Hepatocyte (in vitro differentiated cells): ENCODE measurements at regions not wholly inside any gene's neighbourhood (a gene's known extent, or its start where the extent isn't known, plus 50 kb on each side); places are given as distances from the start of the nearest gene placed in this dataset.

ENCODE experiments used
- DNase-seq: peaks from one replicate; pipeline ENCODE4 v3.0.0-alpha.2; 2016; ENCODE audit warnings: low spot score
- H2AFZ ChIP-seq: fragments of 200-600 bp; sonication (generic); 2 replicates; pipeline ENCODE4 v1.6.0; 2016; ENCODE audit warnings: antibody characterized with exemption, mild to moderate bottlenecking
- H3K27ac ChIP-seq: fragments of 200-600 bp; sonication (generic); 2 replicates; pipeline ENCODE4 v1.5.1; 2016; ENCODE audit warnings: mild to moderate bottlenecking
- H3K27me3 ChIP-seq: fragments of 200-600 bp; sonication (generic); 2 replicates; pipeline ENCODE4 v1.6.1; 2016
- H3K36me3 ChIP-seq: fragments of 200-600 bp; sonication (generic); replicated peaks from 2 replicates; pipeline ENCODE4 v1.5.1; 2016; ENCODE audit warnings: low read depth; ENCODE audit not compliant: insufficient read depth
- H3K4me1 ChIP-seq: fragments of 200-600 bp; sonication (generic); 2 replicates; pipeline ENCODE4 v1.5.1; 2016; ENCODE audit warnings: mild to moderate bottlenecking, moderate library complexity; ENCODE audit not compliant: insufficient read depth
- H3K4me2 ChIP-seq: fragments of 200-600 bp; sonication (generic); 2 replicates; pipeline ENCODE4 v1.6.0; 2016
- H3K4me3 ChIP-seq: fragments of 200-600 bp; sonication (generic); 2 replicates; pipeline ENCODE4 v1.5.1; 2016; ENCODE audit warnings: mild to moderate bottlenecking
- H3K79me2 ChIP-seq: fragments of 200-600 bp; sonication (generic); 2 replicates; pipeline ENCODE4 v1.6.0; 2017; ENCODE audit warnings: mild to moderate bottlenecking
- H3K9me2 ChIP-seq: fragments of 200-600 bp; sonication (generic); replicated peaks from 2 replicates; pipeline ENCODE4 v1.6.0; 2017; ENCODE audit warnings: mild to moderate bottlenecking; ENCODE audit not compliant: insufficient read depth
- H3K9me3 ChIP-seq: fragments of 200-600 bp; sonication (generic); 2 replicates; pipeline ENCODE4 v1.5.1; 2016; ENCODE audit warnings: low read depth, mild to moderate bottlenecking
- H4K20me1 ChIP-seq: fragments of 200-600 bp; sonication (generic); 2 replicates; pipeline ENCODE4 v1.6.0; 2016; ENCODE audit warnings: mild to moderate bottlenecking; ENCODE audit not compliant: insufficient read depth, poor library complexity, severe bottlenecking
- EZH2 ChIP-seq: fragments of 200-600 bp; sonication (generic); IDR thresholded peaks from 2 replicates; pipeline ENCODE4 v1.6.1; 2016; ENCODE audit warnings: antibody characterized with exemption, mild to moderate bottlenecking, borderline replicate concordance
- EZH2phosphoT487 ChIP-seq: fragments of 200-600 bp; sonication (generic); IDR thresholded peaks from one replicate; pipeline ENCODE4 v1.6.1; 2018; ENCODE audit warnings: antibody characterized with exemption, mild to moderate bottlenecking, low read depth, moderate library complexity; ENCODE audit not compliant: unreplicated experiment, severe bottlenecking
- WGBS: methylation state at CpG from one replicate; pipeline ENCODE4 v1.1.6; 2016; ENCODE audit warnings: low lambda C conversion rate; ENCODE audit errors: missing lambda C conversion rate; 5-methylcytosine and 5-hydroxymethylcytosine counted together
- TF ChIP-seq, protein P1 (sequence below): fragments of 200-600 bp; sonication (generic); IDR thresholded peaks from 2 replicates; pipeline ENCODE4 v1.5.1; 2016; ENCODE audit warnings: antibody characterized with exemption, mild to moderate bottlenecking; ENCODE audit not compliant: poor library complexity

DNA sequence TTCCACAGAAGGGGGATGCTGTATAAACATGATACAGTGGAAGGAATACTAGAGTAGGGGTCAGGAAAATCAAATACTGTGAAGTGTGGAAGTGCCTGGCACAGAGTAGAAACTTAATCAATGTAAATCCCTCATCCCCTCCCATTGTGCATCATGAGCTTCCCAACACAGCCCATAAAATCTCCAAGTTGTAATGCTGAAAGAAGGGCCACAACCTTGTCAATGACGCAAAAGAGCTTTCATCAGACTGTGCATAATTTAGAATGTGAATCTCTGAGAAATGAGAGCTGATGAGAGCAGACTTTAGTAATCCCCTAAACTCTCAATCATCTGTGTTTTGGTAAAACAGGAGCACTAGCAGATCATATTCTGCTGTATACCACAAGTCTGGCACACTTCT, 105.2 kb upstream of the IMMP2L start:
- Histone ChIP-seq H3K4me3 (no peak overlapping the region), H3K9me3 (no peaks in the 10 kb centered on the region), H3K79me2 (no peaks in the 10 kb centered on the region), H3K9me2 (no peaks in the 10 kb centered on the region), H3K27ac (no peak overlapping the region), H3K36me3 (no peaks in the 10 kb centered on the region), H3K4me1 (no peaks in the 10 kb centered on the region), H3K4me2 (no peak overlapping the region), H4K20me1 (no peaks in the 10 kb centered on the region), H2AFZ (no peak overlapping the region), H3K27me3 (no peaks in the 10 kb centered on the region)
- no peak for DNase-seq
- TF ChIP-seq EZH2phosphoT487: no peak
- TF ChIP-seq, protein P1, sequence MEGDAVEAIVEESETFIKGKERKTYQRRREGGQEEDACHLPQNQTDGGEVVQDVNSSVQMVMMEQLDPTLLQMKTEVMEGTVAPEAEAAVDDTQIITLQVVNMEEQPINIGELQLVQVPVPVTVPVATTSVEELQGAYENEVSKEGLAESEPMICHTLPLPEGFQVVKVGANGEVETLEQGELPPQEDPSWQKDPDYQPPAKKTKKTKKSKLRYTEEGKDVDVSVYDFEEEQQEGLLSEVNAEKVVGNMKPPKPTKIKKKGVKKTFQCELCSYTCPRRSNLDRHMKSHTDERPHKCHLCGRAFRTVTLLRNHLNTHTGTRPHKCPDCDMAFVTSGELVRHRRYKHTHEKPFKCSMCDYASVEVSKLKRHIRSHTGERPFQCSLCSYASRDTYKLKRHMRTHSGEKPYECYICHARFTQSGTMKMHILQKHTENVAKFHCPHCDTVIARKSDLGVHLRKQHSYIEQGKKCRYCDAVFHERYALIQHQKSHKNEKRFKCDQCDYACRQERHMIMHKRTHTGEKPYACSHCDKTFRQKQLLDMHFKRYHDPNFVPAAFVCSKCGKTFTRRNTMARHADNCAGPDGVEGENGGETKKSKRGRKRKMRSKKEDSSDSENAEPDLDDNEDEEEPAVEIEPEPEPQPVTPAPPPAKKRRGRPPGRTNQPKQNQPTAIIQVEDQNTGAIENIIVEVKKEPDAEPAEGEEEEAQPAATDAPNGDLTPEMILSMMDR: no peak
- TF ChIP-seq EZH2: no peak
- WGBS: 92% methylated on average over 1 of the region's 1 CpG

DNA sequence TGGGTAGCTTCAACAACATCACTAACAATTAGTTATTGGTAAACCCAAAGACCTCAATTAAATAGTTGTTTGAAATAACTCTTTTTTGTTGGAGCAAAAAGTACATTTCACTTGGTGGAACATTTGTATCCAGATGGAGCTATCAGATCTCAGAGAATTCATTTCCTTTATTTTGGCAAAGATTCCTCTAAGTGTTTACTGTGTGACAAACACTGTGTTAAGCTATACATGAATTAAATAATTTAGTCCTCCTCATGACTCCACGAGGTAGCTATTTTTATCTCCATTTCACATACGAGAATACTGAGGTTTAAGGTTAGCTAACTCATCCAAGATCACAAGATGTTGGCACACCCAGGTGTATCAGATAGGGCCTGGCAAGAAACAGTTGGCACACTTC, 104.0 kb upstream of the IMMP2L start:
- no peaks in the 10 kb centered on the region for H3K9me3 ChIP-seq
- no peaks in the 10 kb centered on the region for H4K20me1 ChIP-seq
- no peaks in the 10 kb centered on the region for H3K79me2 ChIP-seq
- H3K4me3 ChIP-seq: no peak overlapping the region
- no peaks in the 10 kb centered on the region for H3K4me1 ChIP-seq
- no peaks in the 10 kb centered on the region for H3K9me2 ChIP-seq
- H3K27ac ChIP-seq: no peak overlapping the region
- H3K27me3 ChIP-seq: no peaks in the 10 kb centered on the region
- TF ChIP-seq EZH2 (no peak), EZH2phosphoT487 (no peak)
- TF ChIP-seq, protein P1: no peak
- 83% methylated on average over 2 of the region's 2 CpGs for WGBS
- H3K36me3 ChIP-seq: no peaks in the 10 kb centered on the region
- no peak overlapping the region for H3K4me2 ChIP-seq
- no peak for DNase-seq
- H2AFZ ChIP-seq: no peak overlapping the region

DNA sequence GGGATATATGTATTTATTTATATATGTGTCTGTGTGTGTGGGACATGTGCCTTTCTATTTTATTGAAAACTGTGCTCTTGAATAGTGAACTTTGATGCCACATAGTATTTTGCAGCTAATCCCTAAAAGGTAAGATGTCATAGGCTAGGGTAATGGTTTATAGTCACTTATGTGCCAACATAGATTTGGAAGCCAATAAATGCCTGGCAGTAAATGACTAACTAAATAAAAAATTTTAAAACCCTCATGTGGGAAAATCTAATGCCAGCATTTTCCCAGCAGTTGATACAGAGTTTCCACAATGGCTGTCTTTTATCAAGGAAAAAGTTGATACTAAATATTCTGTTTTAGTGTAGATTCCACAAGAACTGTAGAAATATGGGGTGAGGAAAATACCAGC, 101.5 kb upstream of the IMMP2L start:
- Histone ChIP-seq H3K36me3 (no peaks in the 10 kb centered on the region), H3K9me2 (no peaks in the 10 kb centered on the region), H3K79me2 (no peaks in the 10 kb centered on the region), H3K4me2 (no peak overlapping the region), H3K27me3 (no peaks in the 10 kb centered on the region), H3K9me3 (no peaks in the 10 kb centered on the region), H4K20me1 (no peaks in the 10 kb centered on the region), H3K4me3 (no peak overlapping the region), H3K4me1 (no peaks in the 10 kb centered on the region), H2AFZ (no peak overlapping the region), H3K27ac (no peak overlapping the region)
- TF ChIP-seq EZH2phosphoT487 (no peak), EZH2 (no peak)
- TF ChIP-seq, protein P1: no peak
- no peak for DNase-seq

DNA sequence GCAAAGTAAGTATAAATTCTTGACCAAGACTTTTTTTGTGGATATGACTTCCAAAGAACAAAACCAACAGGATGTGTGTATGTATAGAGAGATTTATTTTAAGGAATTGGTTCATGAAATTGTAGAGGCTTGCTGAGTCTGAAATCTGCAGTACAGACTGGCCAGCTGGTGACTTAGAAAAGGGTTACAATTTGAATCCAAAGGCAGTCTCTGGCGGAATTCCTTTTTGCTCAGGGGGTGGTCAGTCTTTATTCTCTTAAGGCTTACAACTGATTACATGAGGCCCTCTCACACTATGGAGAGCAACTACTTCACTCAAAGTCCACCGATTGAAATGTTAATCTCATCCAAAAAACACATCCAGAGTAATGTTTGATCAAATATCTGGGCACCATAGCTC, 100.1 kb upstream of the IMMP2L start:
- TF ChIP-seq EZH2 (no peak), EZH2phosphoT487 (no peak)
- TF ChIP-seq, protein P1: no peak
- 83% methylated on average over 2 of the region's 2 CpGs for WGBS
- no peaks in the 10 kb centered on the region for H3K79me2 ChIP-seq

More for the DNA sequence above, 100.1 kb upstream of the IMMP2L start:
- H3K27me3 ChIP-seq: no peaks in the 10 kb centered on the region
- H3K9me3 ChIP-seq: no peaks in the 10 kb centered on the region
- H3K4me1 ChIP-seq: no peaks in the 10 kb centered on the region
- no peak for DNase-seq
- no peak overlapping the region for H3K4me2 ChIP-seq
- H2AFZ ChIP-seq: no peak overlapping the region
- no peak overlapping the region for H3K4me3 ChIP-seq
- H4K20me1 ChIP-seq: no peaks in the 10 kb centered on the region
- H3K36me3 ChIP-seq: no peaks in the 10 kb centered on the region
- no peaks in the 10 kb centered on the region for H3K9me2 ChIP-seq
- H3K27ac ChIP-seq: no peak overlapping the region
